Superior temporal gyrus (tissue), 1 donor: ENCODE measurements at regions not wholly inside any gene's neighbourhood (a gene's known extent, or its start where the extent isn't known, plus 50 kb on each side); places are given as distances from the start of the nearest gene placed in this dataset.

Experiments used
- DNase-seq: peaks from one replicate; pipeline ENCODE4 v3.0.0-alpha.2; 2016; ENCODE audit errors: extremely low spot score

DNA sequence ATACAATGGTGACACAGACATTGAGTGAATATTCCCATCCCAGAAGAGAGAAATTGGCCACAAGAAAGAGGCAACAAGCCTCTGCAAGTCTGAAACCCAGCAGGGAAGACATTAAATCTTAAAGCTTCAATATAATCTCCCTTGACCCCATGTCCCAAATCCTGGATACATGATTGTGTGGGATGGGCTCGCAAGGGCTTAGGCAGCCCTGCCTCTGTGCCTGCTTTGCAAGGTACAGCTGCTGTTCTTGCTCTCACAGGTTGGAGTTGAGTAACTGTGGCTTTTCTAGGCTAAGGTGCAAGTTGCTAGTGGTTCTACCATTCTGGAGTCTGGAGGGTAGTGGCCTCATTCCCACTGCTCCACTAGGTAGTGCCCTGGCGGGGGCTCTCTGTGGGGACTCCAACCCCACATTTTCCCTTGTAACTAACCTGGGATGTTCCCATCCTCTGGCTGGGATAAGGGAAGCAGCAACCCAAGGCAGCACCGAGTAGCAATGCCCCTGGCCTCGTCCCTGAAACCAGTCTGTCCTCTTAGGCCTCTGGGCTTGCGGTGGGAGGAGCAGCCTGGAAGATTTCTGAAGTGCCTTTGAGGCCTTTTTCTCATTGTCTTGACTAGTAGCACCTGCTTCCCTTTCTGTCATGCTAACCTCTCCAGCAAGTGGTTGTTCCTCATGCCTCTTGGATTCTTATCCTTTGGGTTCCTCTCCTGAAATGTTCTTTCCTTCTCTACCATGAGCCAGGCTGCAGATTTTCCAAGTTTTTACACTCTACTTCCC lies 90.0 kb downstream of the FAM174B start:
- DNase-seq = no peak

DNA sequence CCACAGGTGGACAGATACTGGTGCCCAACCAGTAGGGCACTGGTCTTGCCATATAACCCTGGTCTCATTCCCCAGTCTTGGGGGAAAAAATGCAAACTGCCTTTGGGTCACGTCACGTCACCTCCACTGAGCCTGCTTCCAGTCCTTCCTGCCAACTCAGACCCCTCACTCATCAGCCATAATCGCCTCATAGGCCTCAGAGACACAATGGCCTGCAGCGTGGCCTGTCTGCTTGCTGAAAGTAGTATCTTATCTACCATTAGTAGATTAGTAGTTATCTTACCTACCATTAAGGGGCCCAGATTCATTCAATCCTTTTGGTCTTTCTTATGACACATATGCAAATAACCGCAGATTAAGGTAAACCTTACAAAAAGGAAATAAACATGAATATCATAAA lies 93.8 kb downstream of the FAM174B start:
- no peak for DNase-seq

DNA sequence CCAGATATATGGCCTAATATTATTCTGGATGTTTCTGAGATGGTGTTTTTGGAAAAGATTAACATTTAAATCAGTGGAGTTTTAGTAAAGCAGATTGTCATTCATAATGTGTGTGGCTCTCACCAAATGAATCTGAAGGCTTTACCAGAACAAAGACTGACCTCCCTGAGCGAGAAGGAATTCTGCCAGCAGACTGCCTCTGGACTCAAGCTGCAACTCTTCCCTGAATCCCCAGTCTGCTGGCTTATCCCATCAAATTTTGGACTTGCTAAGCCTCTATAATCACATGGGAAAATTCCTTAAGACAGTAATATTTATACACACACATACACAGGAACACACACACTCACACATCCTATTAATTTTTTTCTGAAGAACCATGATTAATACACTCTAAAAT lies 102.3 kb downstream of the FAM174B start:
- DNase-seq = no peak

DNA sequence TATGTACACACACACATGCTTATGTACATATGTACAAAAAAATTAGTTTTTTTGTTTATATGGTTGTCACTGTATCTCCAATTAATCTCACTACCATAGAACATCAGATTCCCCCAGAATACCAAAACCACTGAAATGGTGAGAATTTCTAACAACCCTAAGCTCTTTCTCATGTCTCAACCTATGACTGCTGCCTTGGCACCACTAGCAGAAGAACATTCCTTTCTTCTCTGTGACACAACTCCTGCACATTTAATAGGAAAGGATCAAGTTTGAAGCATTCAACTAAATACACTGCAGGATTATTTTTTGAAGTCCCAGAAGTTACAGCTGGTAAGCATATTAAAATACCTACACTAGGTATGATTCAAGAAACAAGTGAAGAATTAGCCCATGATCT lies 109.6 kb downstream of the FAM174B start:
- DNase-seq = no peak

DNA sequence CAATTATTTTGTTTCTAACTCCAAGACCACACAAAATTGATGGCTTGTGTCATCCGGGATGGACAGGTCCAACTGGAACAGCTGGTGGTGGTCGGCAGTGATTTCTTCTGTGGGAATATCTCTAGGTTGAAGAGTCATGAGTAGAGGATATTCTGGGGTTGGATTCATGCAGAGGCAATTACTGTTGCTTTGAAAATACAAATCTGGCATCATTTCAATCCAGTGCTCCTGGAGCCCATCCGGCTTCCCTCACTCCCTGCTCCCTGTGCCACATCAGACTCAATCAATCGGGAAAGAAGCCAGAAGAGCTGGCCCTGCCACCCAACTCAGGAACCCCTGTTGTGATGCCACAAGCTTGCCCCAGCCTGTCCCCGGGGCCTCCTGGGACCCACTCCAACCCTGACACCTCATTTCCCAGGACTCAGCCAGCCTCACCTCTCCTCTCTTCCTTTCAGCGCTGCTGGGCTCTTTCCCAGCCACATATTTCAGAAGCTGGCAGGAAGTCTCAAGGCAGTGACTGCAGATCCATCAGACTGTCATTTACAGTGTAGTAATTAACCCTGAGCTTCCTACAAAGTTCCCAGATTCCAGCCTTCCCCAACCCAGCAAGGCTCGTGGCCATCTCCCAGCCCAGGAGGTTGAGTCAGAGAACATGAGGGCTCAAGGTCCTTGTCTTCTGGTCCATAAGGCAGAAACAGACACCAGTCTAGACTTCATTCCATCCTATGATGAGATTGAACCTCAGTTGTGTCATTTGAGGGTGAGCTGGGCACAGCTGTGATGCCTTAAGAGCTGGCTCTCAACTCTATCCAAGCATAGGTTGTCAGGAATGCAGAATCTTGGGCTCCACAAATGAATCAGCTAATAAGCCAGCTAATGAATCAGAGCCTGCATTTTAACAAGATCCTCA lies 114.0 kb downstream of the FAM174B start:
- no peak for DNase-seq

DNA sequence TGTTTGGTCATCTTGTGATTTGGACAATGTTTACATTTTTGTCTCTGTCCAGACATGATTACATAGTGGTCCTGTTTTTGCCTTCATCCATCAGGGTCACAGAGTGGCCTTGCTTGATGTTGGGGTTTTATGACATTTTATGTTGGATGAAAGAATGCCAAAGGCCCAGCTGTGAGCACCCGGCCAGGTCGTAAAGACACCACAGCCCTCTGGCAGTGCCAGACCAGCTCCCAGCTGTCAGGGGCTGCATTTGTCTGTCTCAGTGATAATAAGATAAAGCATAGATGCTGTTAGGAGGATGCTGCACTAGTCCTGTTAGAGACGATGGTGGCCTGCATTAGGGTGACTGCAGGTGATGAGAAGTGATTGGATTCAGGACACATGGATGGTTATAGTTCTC lies 117.5 kb downstream of the FAM174B start:
- DNase-seq = no peak

DNA sequence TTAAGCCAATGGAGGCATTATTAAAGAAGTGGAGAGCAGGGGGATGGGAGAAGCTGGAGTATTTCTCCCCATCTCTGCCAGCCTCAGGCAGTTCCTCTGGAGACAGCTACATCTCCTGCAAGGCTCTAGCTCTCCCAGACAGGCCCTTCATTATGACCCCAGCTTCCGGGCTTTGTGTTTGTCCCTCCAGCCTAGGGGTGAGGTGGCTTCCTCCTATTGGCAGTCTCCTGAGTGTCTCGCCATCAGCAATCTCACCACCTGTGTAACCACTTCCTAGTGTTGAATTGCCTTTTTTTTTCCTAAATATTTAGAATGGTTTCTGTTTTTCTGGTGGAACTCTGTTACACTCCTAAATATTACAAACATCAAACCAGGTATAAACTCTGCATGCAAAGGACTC lies 122.3 kb downstream of the FAM174B start:
- DNase-seq = no peak

DNA sequence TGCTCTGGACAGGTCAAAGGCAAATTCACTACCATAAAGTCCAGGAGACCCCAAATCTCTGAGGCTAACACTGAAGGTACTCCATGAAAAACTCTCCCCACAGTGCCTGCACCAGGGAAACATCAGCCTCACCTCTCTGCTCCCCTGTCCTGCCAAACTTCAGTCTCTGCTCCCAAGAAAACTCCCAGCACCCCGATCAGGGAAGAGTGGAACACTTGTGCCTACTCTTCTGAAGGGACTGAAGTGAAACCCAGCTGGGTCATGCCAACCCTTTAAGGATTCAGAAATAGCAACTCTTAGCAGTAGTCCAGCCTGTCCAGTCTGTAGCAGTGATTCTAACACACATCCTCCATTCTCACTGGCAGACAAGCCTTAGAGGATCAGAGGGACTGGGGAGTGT lies 124.2 kb downstream of the FAM174B start:
- DNase-seq = no peak

DNA sequence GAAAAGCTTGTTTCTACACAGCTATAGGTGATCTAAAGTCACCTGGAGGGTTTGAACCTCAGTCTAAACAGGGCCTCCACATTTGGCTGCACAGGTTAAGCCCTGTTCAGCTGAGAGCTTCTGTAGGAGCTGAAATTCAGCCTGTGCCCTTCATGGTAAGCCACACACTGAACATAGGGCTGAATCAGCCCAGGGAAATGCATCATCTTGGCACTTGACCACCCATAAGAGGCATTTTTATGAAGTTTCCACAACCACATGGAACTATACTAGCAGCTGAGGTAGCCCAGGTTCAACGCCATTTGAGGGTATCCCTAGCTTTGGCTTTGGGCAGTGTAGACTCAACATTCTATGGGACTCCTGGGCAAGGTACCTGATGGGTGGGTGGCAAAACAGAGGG lies 126.8 kb downstream of the FAM174B start:
- no peak for DNase-seq

DNA sequence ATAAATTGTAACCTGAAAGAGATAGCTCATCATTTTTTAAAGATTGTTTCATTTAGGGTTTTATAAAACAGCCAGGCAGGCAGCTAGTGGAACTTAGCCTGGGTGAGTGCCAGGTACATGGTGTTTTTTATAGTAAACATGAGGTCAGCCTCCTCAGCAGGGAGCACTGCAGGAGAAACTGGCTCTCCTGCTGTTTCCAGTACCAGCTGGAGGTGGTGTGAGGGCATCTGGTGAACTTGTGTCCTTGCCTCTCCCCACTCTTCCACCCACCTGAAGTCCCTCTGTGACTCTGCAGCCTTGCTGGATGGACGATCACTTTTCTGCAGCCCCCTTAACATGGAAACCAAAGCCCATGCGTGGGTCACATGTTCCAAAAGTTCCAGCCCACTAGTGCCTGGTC lies 128.4 kb downstream of the FAM174B start:
- DNase-seq = no peak

DNA sequence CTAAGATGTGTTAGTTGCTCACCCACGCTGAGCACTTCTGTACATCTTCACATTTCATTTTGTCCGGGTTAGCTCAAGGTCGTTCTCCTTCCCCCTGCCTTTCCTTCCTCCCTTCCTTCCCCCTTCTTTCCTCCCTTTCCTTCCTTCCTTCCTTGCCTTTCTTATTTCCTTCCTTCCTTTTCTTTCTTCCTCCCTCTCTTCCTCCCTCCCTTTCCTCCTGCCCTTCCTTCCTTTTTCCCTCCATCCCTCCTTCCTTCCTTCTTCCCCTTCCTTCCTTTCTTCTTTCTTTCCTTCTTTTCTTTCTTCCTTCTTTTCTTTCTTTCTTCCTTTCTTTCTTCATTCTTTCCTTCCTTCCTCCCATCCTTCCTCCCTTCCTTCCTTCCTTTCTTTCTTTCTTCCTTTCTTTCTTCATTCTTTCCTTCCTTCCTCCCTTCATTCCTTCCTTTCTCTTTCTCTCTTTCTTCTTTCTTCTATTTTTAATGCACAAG lies 129.8 kb downstream of the FAM174B start:
- DNase-seq = no peak

DNA sequence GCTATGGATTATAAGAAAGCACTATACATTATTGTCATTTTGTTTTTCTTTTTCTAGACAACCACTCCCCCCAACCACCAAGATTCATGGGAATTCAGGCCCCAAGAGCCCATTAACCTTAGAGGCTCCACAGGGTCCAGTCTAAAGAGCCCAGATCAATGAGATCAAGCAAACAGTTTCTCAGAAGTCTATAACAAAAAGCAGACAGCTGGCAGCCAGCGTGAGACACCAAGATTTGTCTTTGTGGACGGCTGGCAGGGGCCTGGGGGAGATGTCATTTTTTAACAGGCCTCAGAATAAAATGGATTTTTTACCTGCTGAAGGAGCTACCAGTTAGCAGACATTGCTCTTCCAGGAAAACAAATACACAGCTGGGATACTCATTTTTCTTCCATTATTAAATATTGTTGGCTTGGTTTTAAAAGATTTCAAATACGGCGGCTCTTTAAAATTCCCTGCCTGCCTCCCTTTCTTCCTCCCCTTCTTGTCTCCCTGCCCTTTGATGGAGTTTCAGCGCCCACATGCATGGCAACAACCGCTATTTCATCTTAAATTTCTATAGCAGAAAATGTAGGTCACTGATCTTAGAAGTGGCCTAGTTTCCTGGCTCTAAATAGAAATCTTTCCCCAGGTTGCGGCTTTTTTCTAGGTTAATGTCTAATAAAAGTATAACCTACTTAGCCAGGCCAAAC lies 130.6 kb downstream of the FAM174B start:
- DNase-seq = no peak

DNA sequence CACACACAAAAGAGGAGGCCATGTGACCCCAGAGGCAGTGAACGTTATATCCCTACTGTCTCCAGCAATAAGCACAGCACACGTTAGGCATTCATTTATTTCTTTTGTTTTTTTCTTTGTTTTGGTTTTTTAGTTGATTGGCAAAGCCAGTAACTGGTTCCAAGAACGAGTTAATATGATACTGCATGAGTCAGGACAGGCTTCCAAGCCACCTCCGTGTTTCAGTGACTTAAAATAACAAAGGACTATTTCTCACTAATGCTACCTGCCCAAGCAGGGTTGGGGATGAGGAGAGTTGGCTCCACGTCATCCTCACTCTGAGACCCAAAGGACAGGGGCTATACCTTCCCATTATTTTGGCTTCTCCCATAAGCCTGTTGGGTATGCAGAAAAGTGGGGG lies 130.5 kb downstream of the ST8SIA2 start:
- no peak for DNase-seq

DNA sequence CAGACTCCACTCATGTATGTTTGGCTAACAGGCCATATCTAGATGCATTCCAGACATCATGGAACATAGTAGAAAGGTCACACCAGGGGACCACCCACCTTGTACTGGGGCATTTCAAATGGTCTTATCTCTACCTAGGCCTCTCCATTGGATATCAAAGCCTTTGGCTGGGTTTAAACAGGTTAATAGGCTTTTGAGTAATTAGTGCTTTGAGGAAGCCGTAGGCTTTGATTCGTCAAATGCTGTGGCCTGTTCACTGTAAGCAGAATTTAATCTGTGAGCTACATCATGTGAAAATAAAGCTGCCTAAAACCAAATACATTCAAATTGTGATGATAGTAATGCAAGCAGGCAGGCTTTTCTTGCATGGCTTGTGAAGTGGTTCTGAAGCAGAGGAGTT lies 129.5 kb downstream of the ST8SIA2 start:
- no peak for DNase-seq

DNA sequence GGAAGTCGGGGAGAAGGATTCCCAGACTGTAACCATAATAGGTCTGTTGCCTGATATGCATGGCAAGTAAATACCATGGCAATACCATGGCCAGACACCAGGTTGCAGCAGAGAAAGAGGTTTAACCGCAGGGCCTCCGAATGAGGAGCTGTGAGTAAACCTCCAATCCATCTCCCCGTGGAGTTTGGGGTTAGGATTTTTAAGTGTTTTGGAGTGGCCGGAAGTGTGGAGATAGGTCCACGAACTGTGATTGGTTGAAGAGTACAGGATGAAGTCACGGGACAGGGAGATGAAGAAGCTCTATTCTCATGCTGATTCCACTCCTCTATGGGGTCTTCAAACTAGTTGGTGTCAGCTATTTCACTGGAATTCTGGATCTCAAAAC lies 127.9 kb downstream of the ST8SIA2 start:
- peak; percentile 92 for DNase-seq

DNA sequence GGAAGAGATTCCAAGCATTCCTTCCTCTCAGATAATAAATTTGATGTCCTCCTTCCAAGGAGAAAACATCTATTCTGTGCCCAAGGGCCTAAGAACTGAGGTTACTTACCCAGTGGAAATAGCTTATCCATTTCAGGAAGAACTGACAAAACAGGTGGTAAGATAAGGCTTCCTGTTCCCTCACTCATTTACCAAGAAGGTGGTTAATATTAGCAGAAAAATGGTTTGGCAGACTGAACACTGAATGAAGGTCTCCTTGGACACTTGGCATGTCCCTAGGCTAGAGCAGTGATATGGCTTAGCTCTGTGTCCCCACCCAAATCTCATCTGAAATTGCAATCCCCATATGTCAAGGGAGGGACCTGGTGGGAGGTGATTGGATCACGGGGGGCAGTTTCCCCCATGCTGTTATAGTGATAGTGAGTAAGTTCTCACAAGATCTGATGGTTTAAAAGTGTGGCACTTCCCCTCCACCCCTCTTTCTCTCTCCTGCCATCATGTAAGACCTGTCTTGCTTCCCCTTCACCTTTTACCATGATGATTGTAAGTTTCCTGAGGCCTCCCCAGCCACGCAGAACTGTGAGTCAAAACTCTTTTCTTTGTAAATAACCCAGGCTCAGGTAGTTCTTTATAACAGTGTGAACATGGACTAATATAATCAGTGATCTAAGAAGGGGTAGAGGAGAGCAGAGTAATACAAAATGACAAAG lies 127.4 kb downstream of the ST8SIA2 start:
- no peak for DNase-seq

DNA sequence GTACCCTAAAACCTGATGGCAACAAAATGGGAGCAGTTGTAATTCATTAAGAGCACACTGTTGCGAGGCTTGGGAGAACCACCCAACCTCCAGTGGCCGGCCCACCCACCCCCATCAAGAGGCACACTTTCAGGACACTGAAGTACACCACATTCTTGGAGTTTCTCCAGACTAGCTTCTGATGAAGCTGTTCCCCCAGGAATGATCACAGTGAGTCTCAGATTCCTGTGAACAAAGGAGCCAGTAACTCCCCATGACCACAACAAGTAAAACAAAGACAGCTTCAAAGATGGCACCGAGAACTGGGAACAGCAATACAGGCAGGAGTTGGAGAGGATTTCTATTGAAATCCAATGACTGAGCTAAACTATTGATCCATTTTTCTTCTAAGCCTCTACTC lies 126.0 kb downstream of the ST8SIA2 start:
- DNase-seq = no peak
